ENCODE measurements at regions not wholly inside any gene's neighbourhood (a gene's known extent, or its start where the extent isn't known, plus 50 kb on each side); places are given as distances from the start of the nearest gene placed in this dataset.

DNA sequence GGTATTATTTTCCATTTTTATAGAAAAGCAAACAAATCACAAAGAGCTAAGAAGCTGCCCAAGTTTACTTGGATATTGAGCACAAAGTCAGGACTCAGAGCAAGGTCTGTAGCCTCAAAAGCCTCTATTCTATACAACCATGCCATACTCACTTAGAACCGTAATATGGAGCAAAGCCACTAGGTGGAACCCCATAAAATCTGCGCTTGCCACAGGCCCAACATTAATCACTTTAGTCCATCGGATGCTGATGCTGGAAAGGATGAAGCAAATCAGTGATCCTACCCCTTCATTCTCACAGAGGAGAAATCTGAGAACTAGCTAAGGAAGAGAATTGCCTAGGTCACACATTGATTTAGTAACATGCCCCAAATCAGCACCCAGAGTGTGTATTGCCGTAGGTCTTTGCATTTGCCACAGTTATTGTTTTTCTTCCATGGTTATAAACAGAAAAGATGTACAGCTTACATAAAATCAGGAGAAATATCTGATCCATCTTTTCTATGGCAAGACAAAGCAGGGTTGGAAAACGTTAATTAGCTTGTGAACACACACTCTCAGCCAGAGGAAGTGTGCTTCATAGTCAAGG, 56.7 kb upstream of the RAB38 start:
- H3K27me3 ChIP-seq (ENCODE audit: control insufficient read depth in 2 of 2, insufficient read depth in 2 of 2, low read length in 2 of 2) = no peaks in the 10 kb centered on the region
- dilution Hi-C loops (cut with MboI; ENCODE audit: extremely low pct_ligation_motif_present, low sequenced_read_pairs) (no loop called here), intact Hi-C loops (cut with micrococcal nuclease) (loop anchor here (1.0 to 5.0 kb wide), 5 partner anchors 105 to 655 kb away; partner anchors contain the start of gene CTSC)
- H3K36me3 ChIP-seq (ENCODE audit: control insufficient read depth in 2 of 2, extremely low read depth in 1 of 2, insufficient read depth in 2 of 2, low read length in 2 of 2) = no peaks in the 10 kb centered on the region
- POLR2A ChIA-PET = no interaction called here
- H3K9me3 ChIP-seq (replicated peaks; ENCODE audit: control insufficient read depth, insufficient read depth, low read length) = no peaks in the 10 kb centered on the region
- H3K27ac ChIP-seq (ENCODE audit: insufficient read depth, low read depth, low read length) = no peak overlapping the region
- CTCF ChIA-PET = interaction anchor here (0.5 to 5.0 kb wide), 11 partner anchors 49 to 655 kb away, joined by 3 to 85 read pairs (median 5); partner anchors contain the start of gene CTSC
- no peak for TF ChIP-seq GATA2 (IDR thresholded peaks at IDR 0.05; ENCODE audit: insufficient read depth, insufficient read length, low read depth, low read length)
- TF ChIP-seq, protein P1, sequence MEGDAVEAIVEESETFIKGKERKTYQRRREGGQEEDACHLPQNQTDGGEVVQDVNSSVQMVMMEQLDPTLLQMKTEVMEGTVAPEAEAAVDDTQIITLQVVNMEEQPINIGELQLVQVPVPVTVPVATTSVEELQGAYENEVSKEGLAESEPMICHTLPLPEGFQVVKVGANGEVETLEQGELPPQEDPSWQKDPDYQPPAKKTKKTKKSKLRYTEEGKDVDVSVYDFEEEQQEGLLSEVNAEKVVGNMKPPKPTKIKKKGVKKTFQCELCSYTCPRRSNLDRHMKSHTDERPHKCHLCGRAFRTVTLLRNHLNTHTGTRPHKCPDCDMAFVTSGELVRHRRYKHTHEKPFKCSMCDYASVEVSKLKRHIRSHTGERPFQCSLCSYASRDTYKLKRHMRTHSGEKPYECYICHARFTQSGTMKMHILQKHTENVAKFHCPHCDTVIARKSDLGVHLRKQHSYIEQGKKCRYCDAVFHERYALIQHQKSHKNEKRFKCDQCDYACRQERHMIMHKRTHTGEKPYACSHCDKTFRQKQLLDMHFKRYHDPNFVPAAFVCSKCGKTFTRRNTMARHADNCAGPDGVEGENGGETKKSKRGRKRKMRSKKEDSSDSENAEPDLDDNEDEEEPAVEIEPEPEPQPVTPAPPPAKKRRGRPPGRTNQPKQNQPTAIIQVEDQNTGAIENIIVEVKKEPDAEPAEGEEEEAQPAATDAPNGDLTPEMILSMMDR (IDR thresholded peaks at IDR 0.05; ENCODE audit: extremely low read depth in 1 of 2, insufficient read depth in 1 of 2, low read depth in 1 of 2, low read length in 2 of 2) = peak; percentile 48 to 63
- FAIRE-seq (peak; percentile 44), DNase-seq (ENCODE audit: low read depth, low spot score) (peak; percentile 59)
- H3K9ac ChIP-seq (replicated peaks; ENCODE audit: extremely low read depth, insufficient read depth, low read length) = no peak overlapping the region
- no peak overlapping the region for H3K4me3 ChIP-seq (replicated peaks in 1 of 3; ENCODE audit: insufficient read depth in 1 of 3, low read depth in 1 of 3, low read length in 3 of 3)
- H3K9me1 ChIP-seq (replicated peaks; ENCODE audit: control insufficient read depth, extremely low read depth, insufficient read depth, low read length) = no peaks in the 10 kb centered on the region
- H3K4me2 ChIP-seq (ENCODE audit: insufficient read depth, low read length) = no peak overlapping the region
- no peak overlapping the region for H2AFZ ChIP-seq (ENCODE audit: low read depth, low read length)
- BruUV-seq (replicated peaks) = no TSS peak
- H4K20me1 ChIP-seq (replicated peaks; ENCODE audit: control insufficient read depth, extremely low read depth, insufficient read depth, low read length) = no peaks in the 10 kb centered on the region
- no peaks in the 10 kb centered on the region for H3K79me2 ChIP-seq (ENCODE audit: control insufficient read depth, insufficient read depth, low read length)
- no peaks in the 10 kb centered on the region for H3K4me1 ChIP-seq (ENCODE audit: control insufficient read depth, extremely low read depth, insufficient read depth, low read length)

DNA sequence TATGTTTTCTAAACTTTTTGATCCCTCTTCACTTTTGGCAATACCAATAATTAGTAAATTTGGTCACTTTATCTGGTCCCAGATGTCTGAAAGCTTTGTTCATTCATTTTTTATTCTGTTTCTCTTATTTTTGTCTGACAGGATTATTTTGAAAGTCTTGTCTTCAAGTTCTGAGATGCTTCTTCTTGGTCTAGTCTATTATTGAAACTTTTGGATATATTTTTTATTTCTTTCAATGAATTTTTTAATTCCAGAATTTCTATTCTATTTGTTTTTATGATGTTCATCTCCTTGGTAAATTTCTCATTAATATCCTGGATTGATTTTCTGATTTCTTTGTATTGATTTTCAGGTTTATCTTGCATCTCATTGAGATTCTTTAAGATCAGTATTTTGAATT, 54.1 kb upstream of the RAB38 start:
- FAIRE-seq = no peak
- H3K27ac ChIP-seq (ENCODE audit: insufficient read depth, low read depth, low read length) = no peak overlapping the region
- H3K9ac ChIP-seq (replicated peaks; ENCODE audit: extremely low read depth, insufficient read depth, low read length) = no peak overlapping the region
- no peaks in the 10 kb centered on the region for H3K36me3 ChIP-seq (ENCODE audit: control insufficient read depth in 2 of 2, extremely low read depth in 1 of 2, insufficient read depth in 2 of 2, low read length in 2 of 2)
- H3K9me3 ChIP-seq (replicated peaks; ENCODE audit: control insufficient read depth, insufficient read depth, low read length) = no peaks in the 10 kb centered on the region
- no peaks in the 10 kb centered on the region for H4K20me1 ChIP-seq (replicated peaks; ENCODE audit: control insufficient read depth, extremely low read depth, insufficient read depth, low read length)
- H3K9me1 ChIP-seq (replicated peaks; ENCODE audit: control insufficient read depth, extremely low read depth, insufficient read depth, low read length) = no peaks in the 10 kb centered on the region
- DNase-seq (ENCODE audit: low read depth, low spot score) = no peak
- intact Hi-C loops (cut with micrococcal nuclease) (no loop called here), dilution Hi-C loops (cut with MboI; ENCODE audit: extremely low pct_ligation_motif_present, low sequenced_read_pairs) (no loop called here)
- POLR2A ChIA-PET = no interaction called here
- H3K4me1 ChIP-seq (ENCODE audit: control insufficient read depth, extremely low read depth, insufficient read depth, low read length) = no peaks in the 10 kb centered on the region
- no peaks in the 10 kb centered on the region for H3K27me3 ChIP-seq (ENCODE audit: control insufficient read depth in 2 of 2, insufficient read depth in 2 of 2, low read length in 2 of 2)
- H2AFZ ChIP-seq (ENCODE audit: low read depth, low read length) = no peak overlapping the region
- TF ChIP-seq, protein P2, sequence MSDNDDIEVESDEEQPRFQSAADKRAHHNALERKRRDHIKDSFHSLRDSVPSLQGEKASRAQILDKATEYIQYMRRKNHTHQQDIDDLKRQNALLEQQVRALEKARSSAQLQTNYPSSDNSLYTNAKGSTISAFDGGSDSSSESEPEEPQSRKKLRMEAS (IDR thresholded peaks at IDR 0.05; ENCODE audit: insufficient read depth, insufficient read length) = no peak
- TF ChIP-seq, protein P1 (IDR thresholded peaks at IDR 0.05; ENCODE audit: extremely low read depth in 1 of 2, insufficient read depth in 1 of 2, low read depth in 1 of 2, low read length in 2 of 2) = no peak
- TF ChIP-seq EZH2 (IDR thresholded peaks at IDR 0.05; ENCODE audit: borderline replicate concordance, low read depth, low read length, severe bottlenecking) = no peak
- no peak for TF ChIP-seq GATA2 (IDR thresholded peaks at IDR 0.05; ENCODE audit: insufficient read depth, insufficient read length, low read depth, low read length)
- TF ChIP-seq FOS (IDR thresholded peaks at IDR 0.05; ENCODE audit: borderline replicate concordance, insufficient read depth, low read length) = no peak
- TF ChIP-seq MYC (IDR thresholded peaks at IDR 0.05; ENCODE audit: low read depth, low read length) = no peak
- TF ChIP-seq POLR2A (IDR thresholded peaks at IDR 0.05; ENCODE audit: low read depth, low read length) = no peak
- no peak for TF ChIP-seq JUN (IDR thresholded peaks at IDR 0.05; ENCODE audit: borderline replicate concordance, insufficient read depth, insufficient read length, low read depth)
- TF ChIP-seq POLR2AphosphoS5 (IDR thresholded peaks at IDR 0.05; ENCODE audit: insufficient read depth, low read depth, low read length) = no peak
- H3K4me3 ChIP-seq (replicated peaks in 1 of 3; ENCODE audit: insufficient read depth in 1 of 3, low read depth in 1 of 3, low read length in 3 of 3) = no peak overlapping the region
- CTCF ChIA-PET = interaction anchor here (2.9 to 5.0 kb wide), 2 partner anchors 213 to 313 kb away, joined by 26 to 85 read pairs; no protein-coding TSS in a partner anchor
- H3K79me2 ChIP-seq (ENCODE audit: control insufficient read depth, insufficient read depth, low read length) = no peaks in the 10 kb centered on the region
- no peak overlapping the region for H3K4me2 ChIP-seq (ENCODE audit: insufficient read depth, low read length)
- BruUV-seq (replicated peaks) = no TSS peak

Measured in endothelial cell of umbilical vein (primary cell).